Loucy (cell line): ENCODE measurements at regions not wholly inside any gene's neighbourhood (a gene's known extent, or its start where the extent isn't known, plus 50 kb on each side); places are given as distances from the start of the nearest gene placed in this dataset.

Experiments
- H2AFZ ChIP-seq: fragments of 200-600 bp; sonication (generic); 2 replicates; pipeline ENCODE4 v1.6.0; 2016; ENCODE audit warnings: antibody characterized with exemption, mild to moderate bottlenecking, low read length, moderate library complexity
- H3F3A ChIP-seq: fragments of 200-600 bp; 2 replicates; pipeline ENCODE4 v1.6.0; 2016; ENCODE audit warnings: antibody characterized with exemption, low read depth, mild to moderate bottlenecking
- H3K27me3 ChIP-seq: fragments of 200-600 bp; sonication (generic); 2 replicates; pipeline ENCODE4 v1.6.1; 2014; ENCODE audit warnings: low read length, mild to moderate bottlenecking; ENCODE audit not compliant: insufficient read depth, poor library complexity, severe bottlenecking
- H3K36me3 ChIP-seq: fragments of 200-600 bp; sonication (generic); 2 replicates; pipeline ENCODE4 v1.6.1; 2016; ENCODE audit warnings: low read length; ENCODE audit not compliant: insufficient read depth
- H3K4me1 ChIP-seq: fragments of 200-600 bp; sonication (generic); 2 replicates; pipeline ENCODE4 v1.5.1; 2014; ENCODE audit warnings: low read length, mild to moderate bottlenecking; ENCODE audit not compliant: insufficient read depth, poor library complexity, severe bottlenecking
- H3K4me2 ChIP-seq: fragments of 200-600 bp; sonication (generic); 2 replicates; pipeline ENCODE4 v1.6.0; 2014; ENCODE audit warnings: antibody characterized with exemption, low read length, low read depth, mild to moderate bottlenecking; ENCODE audit not compliant: poor library complexity, severe bottlenecking
- H3K4me3 ChIP-seq: fragments of 200-600 bp; sonication (generic); 2 replicates; pipeline ENCODE4 v1.5.1; 2014; ENCODE audit warnings: low read length, mild to moderate bottlenecking, mixed read lengths; ENCODE audit not compliant: poor library complexity, severe bottlenecking
- H3K79me2 ChIP-seq: fragments of 200-600 bp; sonication (generic); 2 replicates; pipeline ENCODE4 v1.6.1; 2014; ENCODE audit warnings: low read length; ENCODE audit not compliant: insufficient read depth
- H3K9ac ChIP-seq: fragments of 200-600 bp; sonication (generic); 2 replicates; pipeline ENCODE4 v1.6.0; 2014; ENCODE audit warnings: mild to moderate bottlenecking, low read depth, low read length, moderate library complexity; ENCODE audit not compliant: poor library complexity, severe bottlenecking
- H3K9me2 ChIP-seq: fragments of 200-600 bp; sonication (generic); replicated peaks from 2 replicates; pipeline ENCODE4 v1.6.1; 2016; ENCODE audit warnings: low read depth, low read length, mixed read lengths
- H3K9me3 ChIP-seq: fragments of 200-600 bp; sonication (generic); 2 replicates; pipeline ENCODE4 v1.6.1; 2014; ENCODE audit warnings: mild to moderate bottlenecking, antibody characterized with exemption, low read length, low read depth; ENCODE audit not compliant: insufficient read depth
- H4K20me1 ChIP-seq: fragments of 200-600 bp; sonication (generic); 2 replicates; pipeline ENCODE4 v1.6.0; 2014; ENCODE audit warnings: antibody characterized with exemption, low read length, mild to moderate bottlenecking; ENCODE audit not compliant: insufficient read depth, poor library complexity, severe bottlenecking
- CTCF ChIP-seq: fragments of 200-600 bp; sonication (generic); conservative IDR thresholded peaks from 2 replicates; pipeline ENCODE4 v1.5.1; 2014; ENCODE audit warnings: mild to moderate bottlenecking, antibody characterized with exemption, low read length
- EZH2phosphoT487 ChIP-seq: fragments of 200-600 bp; IDR thresholded peaks from 2 replicates; pipeline ENCODE4 v1.6.1; 2018; ENCODE audit warnings: antibody characterized with exemption, mild to moderate bottlenecking, moderate library complexity, borderline replicate concordance

GRCh38 chr13:40345149-40345514 lies 321.3 kb downstream of the FOXO1 start:
- Histone ChIP-seq H3K4me2 (no peak overlapping the region), H3F3A (no peaks in the 10 kb centered on the region), H2AFZ (no peak overlapping the region), H3K4me1 (no peaks in the 10 kb centered on the region), H4K20me1 (no peaks in the 10 kb centered on the region), H3K27me3 (peaks cover 10% of the 10 kb centered on the region), H3K4me3 (no peak overlapping the region), H3K36me3 (no peaks in the 10 kb centered on the region), H3K79me2 (no peaks in the 10 kb centered on the region), H3K9ac (no peak overlapping the region), H3K9me3 (no peaks in the 10 kb centered on the region), H3K9me2 (no peaks in the 10 kb centered on the region)
- TF ChIP-seq EZH2phosphoT487: no peak
- TF ChIP-seq CTCF: no peak

GRCh38 chr13:40345654-40346372 lies 320.6 kb downstream of the FOXO1 start:
- no peak overlapping the region for H3K4me3 ChIP-seq
- no peaks in the 10 kb centered on the region for H3K9me3 ChIP-seq
- no peaks in the 10 kb centered on the region for H3K36me3 ChIP-seq
- H3K9me2 ChIP-seq: no peaks in the 10 kb centered on the region
- H2AFZ ChIP-seq: no peak overlapping the region
- TF ChIP-seq CTCF (no peak), EZH2phosphoT487 (no peak)
- no peaks in the 10 kb centered on the region for H3F3A ChIP-seq
- H3K4me2 ChIP-seq: no peak overlapping the region
- no peak overlapping the region for H3K9ac ChIP-seq
- H3K79me2 ChIP-seq: no peaks in the 10 kb centered on the region
- H3K4me1 ChIP-seq: no peaks in the 10 kb centered on the region
- H4K20me1 ChIP-seq: no peaks in the 10 kb centered on the region
- H3K27me3 ChIP-seq: peaks cover 10% of the 10 kb centered on the region

GRCh38 chr13:40346592-40346991 lies 319.8 kb downstream of the FOXO1 start:
- no peaks in the 10 kb centered on the region for H4K20me1 ChIP-seq
- peaks cover 10% of the 10 kb centered on the region for H3K27me3 ChIP-seq
- H3K4me2 ChIP-seq: no peak overlapping the region
- no peak overlapping the region for H3K4me3 ChIP-seq
- no peak for TF ChIP-seq CTCF
- no peak for TF ChIP-seq EZH2phosphoT487
- H3K79me2 ChIP-seq: no peaks in the 10 kb centered on the region
- H3K9me3 ChIP-seq: no peaks in the 10 kb centered on the region
- no peak overlapping the region for H3K9ac ChIP-seq
- H2AFZ ChIP-seq: no peak overlapping the region
- no peaks in the 10 kb centered on the region for H3K4me1 ChIP-seq
- H3F3A ChIP-seq: no peaks in the 10 kb centered on the region
- no peaks in the 10 kb centered on the region for H3K9me2 ChIP-seq
- no peaks in the 10 kb centered on the region for H3K36me3 ChIP-seq
